H1 (cell line): ENCODE measurements at regions not wholly inside any gene's neighbourhood (a gene's known extent, or its start where the extent isn't known, plus 50 kb on each side); places are given as distances from the start of the nearest gene placed in this dataset.

Experiments
- CTCF ChIA-PET: fragments of 300-600 bp; sonication (Branson Sonifier 250); formaldehyde crosslinking; loops from one replicate; lab custom pipeline; 2021; ENCODE audit not compliant: partially characterized antibody; lab: Charles Lee
- POLR2A ChIA-PET: fragments of 300-600 bp; sonication (Branson Sonifier 250); formaldehyde crosslinking; loops from one replicate; lab custom pipeline; 2021; ENCODE audit warnings: inconsistent platforms; ENCODE audit not compliant: partially characterized antibody; lab: Charles Lee
- DNase-seq, 2 experiments: peaks; one replicate each; pipeline versions ENCODE4 v3.0.0 to v3.0.0-alpha.2; 2010 to 2022; ENCODE audit warnings: low spot score in 2 of 2, low read depth in 1 of 2, mixed read lengths in 1 of 2
- FAIRE-seq: peaks from 2 replicates; lab custom pipeline; 2011; peaks lifted over from hg19 to GRCh38; lab: Jason Lieb, UNC
- H2AFZ ChIP-seq: 2 replicates; pipeline ENCODE4 v1.8.1; 2012; ENCODE audit warnings: low read length, inconsistent platforms
- H2AK5ac ChIP-seq: 2 replicates; pipeline ENCODE4 v1.6.1; 2013; ENCODE audit warnings: low read depth, low read length
- H2BK120ac ChIP-seq: replicated peaks from 2 replicates; pipeline ENCODE3; 2013; ENCODE audit warnings: low read depth, low read length, inconsistent platforms
- H2BK12ac ChIP-seq: 2 replicates; pipeline ENCODE4 v1.6.1; 2013; ENCODE audit warnings: low read depth, low read length
- H2BK15ac ChIP-seq: 2 replicates; pipeline ENCODE4 v1.6.1; 2013; ENCODE audit warnings: low read length
- H2BK20ac ChIP-seq: 2 replicates; pipeline ENCODE4 v1.6.1; 2013; ENCODE audit warnings: low read length
- H2BK5ac ChIP-seq: 2 replicates; pipeline ENCODE4 v1.6.1; 2013; ENCODE audit warnings: low read depth, low read length
- H3K14ac ChIP-seq: 2 replicates; pipeline ENCODE4 v1.6.1; 2013; ENCODE audit warnings: inconsistent platforms; ENCODE audit not compliant: insufficient read length
- H3K18ac ChIP-seq: 2 replicates; pipeline ENCODE4 v1.6.1; 2013; ENCODE audit warnings: low read length; ENCODE audit errors: extremely low read depth
- H3K23ac ChIP-seq: 2 replicates; pipeline ENCODE4 v1.6.1; 2013; ENCODE audit warnings: inconsistent platforms; ENCODE audit not compliant: insufficient read length
- H3K23me2 ChIP-seq: 2 replicates; pipeline ENCODE4 v1.6.1; 2013; ENCODE audit warnings: low read depth, low read length
- H3K27ac ChIP-seq: 2 replicates; pipeline ENCODE4 v1.6.1; 2011; ENCODE audit warnings: low read depth, low read length, inconsistent platforms
- H3K27me3 ChIP-seq, 4 experiments: replicated peaks in 1 of 4; 1 replicate in 1 of 4; 2 replicates in 3 of 4; pipeline versions ENCODE4 v1.6.1 to v1.8.1; 2011 to 2013; ENCODE audit warnings: low read length in 3 of 4, mild to moderate bottlenecking in 3 of 4, inconsistent platforms in 2 of 4, mixed read lengths in 2 of 4, moderate library complexity in 1 of 4; ENCODE audit not compliant: control insufficient read depth in 3 of 4, insufficient read depth in 3 of 4; ENCODE audit errors: extremely low read depth in 1 of 4
- H3K36me3 ChIP-seq, 4 experiments: 2 replicates each; pipeline versions ENCODE4 v1.6.1 to v1.8.1; 2011 to 2013; ENCODE audit warnings: mild to moderate bottlenecking in 4 of 4, low read length in 3 of 4, moderate library complexity in 2 of 4, control low read depth in 1 of 4, inconsistent platforms in 1 of 4; ENCODE audit not compliant: insufficient read depth in 4 of 4, control insufficient read depth in 2 of 4
- H3K4ac ChIP-seq: replicated peaks from 2 replicates; pipeline ENCODE3; 2013; ENCODE audit warnings: low read length, low read depth, mixed read lengths, inconsistent platforms; ENCODE audit not compliant: insufficient read length
- H3K4me1 ChIP-seq, 4 experiments: replicated peaks in 1 of 4; 1 replicate in 1 of 4; 2 replicates in 3 of 4; pipeline versions ENCODE4 v1.6.1 to v1.8.1; 2011 to 2013; ENCODE audit warnings: low read length in 3 of 4, inconsistent platforms in 2 of 4, mixed read lengths in 1 of 4; ENCODE audit not compliant: insufficient read depth in 4 of 4, control insufficient read depth in 3 of 4
- H3K4me2 ChIP-seq, 2 experiments: 2 replicates each; pipeline versions ENCODE4 v1.6.1 to v1.8.1; 2011 to 2013; ENCODE audit warnings: low read depth in 2 of 2, low read length in 2 of 2, control low read depth in 1 of 2, inconsistent platforms in 1 of 2, mild to moderate bottlenecking in 1 of 2; ENCODE audit not compliant: insufficient read depth in 1 of 2
- H3K4me3 ChIP-seq, 4 experiments: fragments of 200-600, 300-600 bp in 1 of 4; sonication (generic), shearing (Covaris generic), sonication (Bioruptor Twin) in 1 of 4; 2 replicates each; pipeline versions ENCODE4 v1.5.1 to v1.8.1; 2011 to 2016; ENCODE audit warnings: low read length in 4 of 4, low read depth in 3 of 4, control low read depth in 2 of 4, inconsistent platforms in 2 of 4, mild to moderate bottlenecking in 2 of 4, mixed read lengths in 1 of 4, moderate library complexity in 1 of 4; ENCODE audit not compliant: insufficient read depth in 2 of 4; ENCODE audit errors: extremely low read depth in 1 of 4
- H3K56ac ChIP-seq: replicated peaks from 2 replicates; pipeline ENCODE3; 2013; ENCODE audit warnings: low read depth, mild to moderate bottlenecking, mixed read lengths, low read length, inconsistent platforms; ENCODE audit not compliant: insufficient read length
- H3K79me1 ChIP-seq: 2 replicates; pipeline ENCODE4 v1.6.1; 2013; ENCODE audit warnings: low read depth, low read length, control low read depth
- H3K79me2 ChIP-seq, 2 experiments: 2 replicates each; pipeline versions ENCODE4 v1.6.1 to v1.8.1; 2012 to 2013; ENCODE audit warnings: low read length in 2 of 2, mild to moderate bottlenecking in 2 of 2, inconsistent platforms in 1 of 2; ENCODE audit not compliant: insufficient read depth in 2 of 2, control insufficient read depth in 1 of 2
- H3K9ac ChIP-seq, 4 experiments: replicated peaks in 1 of 4; 1 replicate in 1 of 4; 2 replicates in 3 of 4; pipeline versions ENCODE4 v1.6.1 to v1.8.1; 2011 to 2013; ENCODE audit warnings: low read depth in 3 of 4, low read length in 3 of 4, control low read depth in 2 of 4, mild to moderate bottlenecking in 2 of 4, moderate library complexity in 2 of 4, inconsistent platforms in 1 of 4; ENCODE audit errors: extremely low read depth in 1 of 4
- H3K9me3 ChIP-seq, 2 experiments: 2 replicates each; pipeline versions ENCODE4 v1.6.1 to v1.8.1; 2012 to 2013; ENCODE audit warnings: mild to moderate bottlenecking in 2 of 2, moderate library complexity in 2 of 2, control low read depth in 1 of 2, inconsistent platforms in 1 of 2, low read depth in 1 of 2, low read length in 1 of 2, mixed read lengths in 1 of 2; ENCODE audit not compliant: insufficient read depth in 2 of 2
- H4K20me1 ChIP-seq, 2 experiments: replicated peaks in 1 of 2; 2 replicates each; pipeline versions ENCODE3 to v1.8.1; 2011 to 2013; ENCODE audit warnings: inconsistent platforms in 2 of 2, low read length in 2 of 2, mild to moderate bottlenecking in 1 of 2; ENCODE audit not compliant: insufficient read depth in 2 of 2, control insufficient read depth in 1 of 2
- H4K5ac ChIP-seq: 2 replicates; pipeline ENCODE4 v1.6.1; 2013; ENCODE audit warnings: low read length, low read depth, mixed read lengths, inconsistent platforms; ENCODE audit not compliant: insufficient read length
- H4K8ac ChIP-seq: 2 replicates; pipeline ENCODE4 v1.8.0; 2013; ENCODE audit warnings: mild to moderate bottlenecking, moderate library complexity, low read length, inconsistent platforms; ENCODE audit not compliant: insufficient read depth; ENCODE audit errors: extremely low read depth
- H4K91ac ChIP-seq: replicated peaks from 2 replicates; pipeline ENCODE3; 2013; ENCODE audit warnings: low read length, mixed read lengths, inconsistent platforms; ENCODE audit not compliant: insufficient read length
- CEBPB ChIP-seq: IDR thresholded peaks from 2 replicates; pipeline ENCODE4 v1.6.1; 2012; ENCODE audit warnings: low read depth, low read length
- EZH2 ChIP-seq: fragments of 200-600 bp; sonication (generic); IDR thresholded peaks from 2 replicates; pipeline ENCODE4 v1.7.1; 2012; ENCODE audit warnings: low read depth, mild to moderate bottlenecking, moderate library complexity, low read length, inconsistent platforms; ENCODE audit not compliant: severe bottlenecking
- GTF2F1 ChIP-seq: IDR thresholded peaks from 2 replicates; pipeline ENCODE4 v1.6.1; 2012; ENCODE audit warnings: low read depth, low read length, improper control_type of control experiment, borderline replicate concordance
- TAF1 ChIP-seq: IDR thresholded peaks from 2 replicates; pipeline ENCODE4 v1.6.1; 2011; ENCODE audit warnings: mild to moderate bottlenecking, low read depth, low read length
- WGBS, 2 experiments: shearing (Covaris generic) in 1 of 2; methylation state at CpG; one replicate each; pipeline versions ENCODE4 v1.1.6 to v1.1.7; 2013 to 2015; ENCODE audit warnings: low lambda C conversion rate in 2 of 2, mixed read lengths in 2 of 2, inconsistent platforms in 1 of 2, low coverage in 1 of 2, missing lambda C conversion rate in 1 of 2; ENCODE audit not compliant: insufficient replicate concordance in 2 of 2, insufficient coverage in 1 of 2, insufficient read length in 1 of 2; ENCODE audit errors: extremely low coverage in 1 of 2, missing lambda C conversion rate in 1 of 2; 5-methylcytosine and 5-hydroxymethylcytosine counted together
- TF ChIP-seq, protein P1 (sequence below), 3 experiments: IDR thresholded peaks; 1 replicate in 2 of 3; 2 replicates in 1 of 3; pipeline versions ENCODE4 v1.5.1 to v1.6.1; 2011; ENCODE audit warnings: low read length in 3 of 3, mild to moderate bottlenecking in 3 of 3, inconsistent platforms in 2 of 3, low read depth in 1 of 3, moderate library complexity in 1 of 3; ENCODE audit not compliant: insufficient read depth in 1 of 3; ENCODE audit errors: control extremely low read depth in 1 of 3

DNA sequence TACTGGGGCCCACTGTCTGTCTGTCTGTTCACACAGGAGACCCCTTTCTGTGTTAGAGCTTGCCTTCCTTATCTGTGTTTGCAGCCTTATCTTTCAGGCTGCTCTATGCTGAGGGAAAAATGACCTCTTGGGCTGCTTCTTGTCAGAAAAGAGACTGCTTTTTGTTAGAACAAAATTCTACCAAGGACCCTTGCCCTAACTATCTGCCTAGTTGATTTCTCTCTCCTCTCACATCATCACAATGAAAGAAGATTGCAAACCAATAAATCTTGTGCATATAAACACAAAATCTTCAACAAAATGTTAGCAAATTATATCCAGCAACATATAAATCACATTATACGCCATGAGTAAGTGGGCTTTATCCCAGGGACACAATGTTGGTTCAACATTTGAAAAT, 1117.7 kb downstream of the CDH11 start:
- Histone ChIP-seq H3K23ac (no peak overlapping the region), H2BK5ac (no peak overlapping the region), H2AFZ (0 out of 2 replicates have a peak overlapping the region, but pooled peaks have one; percentile 12), H4K20me1 (no peaks in the 10 kb centered on the region), H3K4me1 (no peaks in the 10 kb centered on the region), H2BK20ac (no peak overlapping the region), H3K4me2 (no peak overlapping the region), H3K23me2 (no peaks in the 10 kb centered on the region), H4K91ac (no peak overlapping the region), H2AK5ac (no peak overlapping the region), H3K4me3 (no peak overlapping the region), H3K27me3 (no peaks in the 10 kb centered on the region), H3K4ac (no peak overlapping the region), H3K18ac (no peak overlapping the region), H4K8ac (no peak overlapping the region), H3K79me1 (no peaks in the 10 kb centered on the region), H3K9ac (no peak overlapping the region), H2BK15ac (no peak overlapping the region), H3K36me3 (no peaks in the 10 kb centered on the region), H3K56ac (no peak overlapping the region), H4K5ac (no peak overlapping the region), H3K27ac (no peak overlapping the region), H2BK12ac (no peak overlapping the region), H2BK120ac (no peak overlapping the region), H3K9me3 (no peaks in the 10 kb centered on the region), H3K79me2 (no peaks in the 10 kb centered on the region), H3K14ac (no peak overlapping the region)
- DNase-seq (no peak), FAIRE-seq (no peak)
- WGBS, 2 experiments = 96% methylated on average over 1 of the region's 1 CpG; no CpG with 5 or more reads in 1 of the 2 experiments
- CTCF ChIA-PET = no interaction called here
- POLR2A ChIA-PET = no interaction called here
- no peak for TF ChIP-seq CEBPB
- no peak for TF ChIP-seq TAF1
- TF ChIP-seq, protein P1, sequence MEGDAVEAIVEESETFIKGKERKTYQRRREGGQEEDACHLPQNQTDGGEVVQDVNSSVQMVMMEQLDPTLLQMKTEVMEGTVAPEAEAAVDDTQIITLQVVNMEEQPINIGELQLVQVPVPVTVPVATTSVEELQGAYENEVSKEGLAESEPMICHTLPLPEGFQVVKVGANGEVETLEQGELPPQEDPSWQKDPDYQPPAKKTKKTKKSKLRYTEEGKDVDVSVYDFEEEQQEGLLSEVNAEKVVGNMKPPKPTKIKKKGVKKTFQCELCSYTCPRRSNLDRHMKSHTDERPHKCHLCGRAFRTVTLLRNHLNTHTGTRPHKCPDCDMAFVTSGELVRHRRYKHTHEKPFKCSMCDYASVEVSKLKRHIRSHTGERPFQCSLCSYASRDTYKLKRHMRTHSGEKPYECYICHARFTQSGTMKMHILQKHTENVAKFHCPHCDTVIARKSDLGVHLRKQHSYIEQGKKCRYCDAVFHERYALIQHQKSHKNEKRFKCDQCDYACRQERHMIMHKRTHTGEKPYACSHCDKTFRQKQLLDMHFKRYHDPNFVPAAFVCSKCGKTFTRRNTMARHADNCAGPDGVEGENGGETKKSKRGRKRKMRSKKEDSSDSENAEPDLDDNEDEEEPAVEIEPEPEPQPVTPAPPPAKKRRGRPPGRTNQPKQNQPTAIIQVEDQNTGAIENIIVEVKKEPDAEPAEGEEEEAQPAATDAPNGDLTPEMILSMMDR (IDR thresholded peaks at IDR 0.05; ENCODE audit: control extremely low read depth in 1 of 3, insufficient read depth in 1 of 3, low read depth in 1 of 3, low read length in 3 of 3) = no peak
- TF ChIP-seq GTF2F1 = no peak
- TF ChIP-seq EZH2 = no peak
